Liver (tissue), 7 donors: ENCODE measurements at regions not wholly inside any gene's neighbourhood (a gene's known extent, or its start where the extent isn't known, plus 50 kb on each side); places are given as distances from the start of the nearest gene placed in this dataset.

Experiments
- DNase-seq: peaks from one replicate; pipeline ENCODE4 v3.0.0-alpha.2; 2017; ENCODE audit warnings: low spot score
- H3K27ac ChIP-seq, 2 donors: one replicate each; pipeline ENCODE4 v1.7.0; 2013; ENCODE audit warnings: inconsistent platforms in 2 of 2, low read length in 2 of 2, control low read depth in 1 of 2, low read depth in 1 of 2, mild to moderate bottlenecking in 1 of 2
- H3K27me3 ChIP-seq, 4 donors: one replicate each; pipeline versions ENCODE4 v1.6.1 to v1.7.0; 2013; ENCODE audit warnings: low read length in 3 of 4, inconsistent platforms in 1 of 4, mild to moderate bottlenecking in 1 of 4, moderate library complexity in 1 of 4; ENCODE audit not compliant: control insufficient read depth in 4 of 4, insufficient read depth in 4 of 4
- H3K36me3 ChIP-seq, 4 donors: one replicate each; pipeline versions ENCODE4 v1.6.1 to v1.7.0; 2013; ENCODE audit warnings: low read length in 3 of 4, mild to moderate bottlenecking in 3 of 4, low read depth in 1 of 4, moderate library complexity in 1 of 4; ENCODE audit not compliant: control insufficient read depth in 4 of 4, insufficient read depth in 3 of 4
- H3K4me1 ChIP-seq, 4 donors: one replicate each; pipeline versions ENCODE4 v1.6.1 to v1.7.0; 2013; ENCODE audit warnings: low read length in 3 of 4, mild to moderate bottlenecking in 3 of 4, moderate library complexity in 1 of 4; ENCODE audit not compliant: control insufficient read depth in 4 of 4, insufficient read depth in 4 of 4
- H3K4me3 ChIP-seq, 3 donors: one replicate each; pipeline versions ENCODE4 v1.6.1 to v1.7.0; 2013; ENCODE audit warnings: low read length in 3 of 3, control low read depth in 1 of 3, low read depth in 1 of 3, mild to moderate bottlenecking in 1 of 3
- H3K9ac ChIP-seq, 2 donors: one replicate each; pipeline ENCODE4 v1.7.0; 2013; ENCODE audit warnings: low read length in 2 of 2, mild to moderate bottlenecking in 2 of 2, moderate library complexity in 2 of 2, control low read depth in 1 of 2, low read depth in 1 of 2
- H3K9me3 ChIP-seq, 4 donors: one replicate each; pipeline versions ENCODE4 v1.6.1 to v1.7.0; 2013; ENCODE audit warnings: low read length in 3 of 4; ENCODE audit not compliant: control insufficient read depth in 4 of 4
- EGR1 ChIP-seq, 2 donors: IDR thresholded peaks; 2 replicates each; pipeline ENCODE4 v1.6.1; 2016 to 2018; ENCODE audit warnings: antibody characterized with exemption in 2 of 2, low read depth in 2 of 2
- FOXA1 ChIP-seq: IDR thresholded peaks from 2 replicates; pipeline ENCODE4 v1.6.1; 2016; ENCODE audit warnings: antibody characterized with exemption
- FOXA2 ChIP-seq: IDR thresholded peaks from 2 replicates; pipeline ENCODE4 v1.6.1; 2016; ENCODE audit warnings: antibody characterized with exemption
- GABPA ChIP-seq, 2 donors: IDR thresholded peaks in 1 of 2; conservative IDR thresholded peaks in 1 of 2; 2 replicates each; pipeline ENCODE4 v1.6.1; 2016; ENCODE audit warnings: antibody characterized with exemption in 2 of 2, mild to moderate bottlenecking in 1 of 2, moderate library complexity in 1 of 2
- HNF4A ChIP-seq, 2 donors: conservative IDR thresholded peaks; 2 replicates each; pipeline ENCODE4 v1.6.1; 2016; ENCODE audit warnings: antibody characterized with exemption in 2 of 2, mild to moderate bottlenecking in 2 of 2
- HNF4G ChIP-seq: IDR thresholded peaks from 2 replicates; pipeline ENCODE4 v1.6.1; 2016; ENCODE audit warnings: antibody characterized with exemption
- JUND ChIP-seq, 2 donors: IDR thresholded peaks; 2 replicates each; pipeline ENCODE4 v1.6.1; 2016; ENCODE audit warnings: antibody characterized with exemption in 2 of 2
- NR2F2 ChIP-seq: IDR thresholded peaks from 2 replicates; pipeline ENCODE4 v1.6.1; 2016; ENCODE audit warnings: antibody characterized with exemption
- RAD21 ChIP-seq, 2 donors: IDR thresholded peaks; 2 replicates each; pipeline ENCODE4 v1.6.1; 2016; ENCODE audit warnings: antibody characterized with exemption in 2 of 2, mild to moderate bottlenecking in 2 of 2
- REST ChIP-seq: IDR thresholded peaks from 2 replicates; pipeline ENCODE4 v1.6.1; 2016; ENCODE audit warnings: antibody characterized with exemption, mild to moderate bottlenecking
- RXRA ChIP-seq, 2 donors: IDR thresholded peaks; 2 replicates each; pipeline ENCODE4 v1.6.1; 2017 to 2018; ENCODE audit warnings: antibody characterized with exemption in 2 of 2, mild to moderate bottlenecking in 1 of 2
- SP1 ChIP-seq: IDR thresholded peaks from 2 replicates; pipeline ENCODE4 v1.6.1; 2018; ENCODE audit warnings: antibody characterized with exemption, mild to moderate bottlenecking
- TAF1 ChIP-seq: conservative IDR thresholded peaks from 2 replicates; pipeline ENCODE4 v1.6.1; 2016; ENCODE audit warnings: antibody characterized with exemption, mild to moderate bottlenecking
- YY1 ChIP-seq: IDR thresholded peaks from 2 replicates; pipeline ENCODE4 v1.6.1; 2016; ENCODE audit warnings: antibody characterized with exemption, mild to moderate bottlenecking
- WGBS: extraction: QIAGEN DNeasy Blood & Tissue Kit; methylation state at CpG from one replicate; pipeline ENCODE4 v1.1.7; 2013; 5-methylcytosine and 5-hydroxymethylcytosine counted together
- TF ChIP-seq, protein P1 (sequence below): IDR thresholded peaks from 2 replicates; pipeline ENCODE4 v1.6.1; 2016; ENCODE audit warnings: antibody characterized with exemption
- TF ChIP-seq, protein P2 (sequence below): IDR thresholded peaks from 2 replicates; pipeline ENCODE4 v1.6.1; 2016; ENCODE audit warnings: antibody characterized with exemption
- TF ChIP-seq, protein P3 (sequence below): IDR thresholded peaks from 2 replicates; pipeline ENCODE4 v1.6.1; 2016; ENCODE audit warnings: antibody characterized with exemption
- donor health status: healthy.
- donor health status: healthy.
- donor health status: healthy.
- donor health status: healthy.

- no peak for TF ChIP-seq FOXA1
- no peak for TF ChIP-seq RAD21 (IDR thresholded peaks at IDR 0.05)
- TF ChIP-seq REST, result no peak
- TF ChIP-seq JUND (IDR thresholded peaks at IDR 0.05), result no peak
- TF ChIP-seq FOXA2, result no peak
- no peak for TF ChIP-seq GABPA (IDR thresholded peaks at IDR 0.05 in 1 of 2, conservative IDR thresholded peaks at IDR 0.05 in 1 of 2)
- TF ChIP-seq HNF4G, result no peak
- TF ChIP-seq NR2F2, result no peak
- no peak for TF ChIP-seq HNF4A (conservative IDR thresholded peaks at IDR 0.05)
- TF ChIP-seq YY1, result no peak
- TF ChIP-seq TAF1, result no peak
- TF ChIP-seq SP1, result no peak
- TF ChIP-seq EGR1 (IDR thresholded peaks at IDR 0.05; ENCODE audit: low read depth in 2 of 2), result no peak
- TF ChIP-seq, protein P1, sequence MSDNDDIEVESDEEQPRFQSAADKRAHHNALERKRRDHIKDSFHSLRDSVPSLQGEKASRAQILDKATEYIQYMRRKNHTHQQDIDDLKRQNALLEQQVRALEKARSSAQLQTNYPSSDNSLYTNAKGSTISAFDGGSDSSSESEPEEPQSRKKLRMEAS, result no peak
- no peak for TF ChIP-seq RXRA (IDR thresholded peaks at IDR 0.05)
- TF ChIP-seq, protein P2, sequence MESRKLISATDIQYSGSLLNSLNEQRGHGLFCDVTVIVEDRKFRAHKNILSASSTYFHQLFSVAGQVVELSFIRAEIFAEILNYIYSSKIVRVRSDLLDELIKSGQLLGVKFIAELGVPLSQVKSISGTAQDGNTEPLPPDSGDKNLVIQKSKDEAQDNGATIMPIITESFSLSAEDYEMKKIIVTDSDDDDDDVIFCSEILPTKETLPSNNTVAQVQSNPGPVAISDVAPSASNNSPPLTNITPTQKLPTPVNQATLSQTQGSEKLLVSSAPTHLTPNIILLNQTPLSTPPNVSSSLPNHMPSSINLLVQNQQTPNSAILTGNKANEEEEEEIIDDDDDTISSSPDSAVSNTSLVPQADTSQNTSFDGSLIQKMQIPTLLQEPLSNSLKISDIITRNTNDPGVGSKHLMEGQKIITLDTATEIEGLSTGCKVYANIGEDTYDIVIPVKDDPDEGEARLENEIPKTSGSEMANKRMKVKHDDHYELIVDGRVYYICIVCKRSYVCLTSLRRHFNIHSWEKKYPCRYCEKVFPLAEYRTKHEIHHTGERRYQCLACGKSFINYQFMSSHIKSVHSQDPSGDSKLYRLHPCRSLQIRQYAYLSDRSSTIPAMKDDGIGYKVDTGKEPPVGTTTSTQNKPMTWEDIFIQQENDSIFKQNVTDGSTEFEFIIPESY, result no peak
- Histone ChIP-seq H3K27ac (no peak overlapping the region), H3K27me3 (no peaks in the 10 kb centered on the region), H3K9me3 (no peaks in the 10 kb centered on the region), H3K4me3 (no peak overlapping the region), H3K9ac (no peak overlapping the region), H3K36me3 (peaks cover 0 to 3% (median 0%) of the 10 kb centered on the region in 4 donors), H3K4me1 (no peaks in the 10 kb centered on the region)
- no peak for DNase-seq
- 90% methylated on average over 5 of the region's 5 CpGs for WGBS
These were observed 225.9 kb downstream of the PIK3R1 start for GRCh38 chr5:68441309-68442073.

DNA sequence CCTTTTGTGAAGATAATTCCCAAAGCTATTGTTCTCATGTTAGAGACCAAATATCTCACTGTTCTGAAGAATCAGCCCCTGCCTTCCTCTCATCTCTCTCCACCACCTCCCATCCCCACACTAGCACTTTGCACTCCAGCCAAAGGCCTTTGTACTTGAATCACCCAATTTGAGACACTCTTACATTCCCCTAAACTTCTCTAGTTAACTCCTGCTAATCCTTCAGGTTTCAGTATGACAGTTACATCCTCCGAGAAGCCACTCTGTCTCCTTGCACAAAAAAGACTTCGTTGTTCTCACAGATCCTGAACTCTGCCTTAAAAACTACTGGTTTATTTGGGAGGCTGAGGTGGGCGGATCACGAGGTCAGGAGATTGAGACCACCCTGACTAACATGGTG is 227.5 kb downstream of the PIK3R1 start:
- Histone ChIP-seq H3K9ac (no peak overlapping the region), H3K4me1 (no peaks in the 10 kb centered on the region), H3K36me3 (peaks cover 0 to 3% (median 0%) of the 10 kb centered on the region in 4 donors), H3K9me3 (no peaks in the 10 kb centered on the region), H3K27ac (no peak overlapping the region), H3K4me3 (no peak overlapping the region), H3K27me3 (no peaks in the 10 kb centered on the region)
- no peak for DNase-seq
- 95% methylated on average over 4 of the region's 4 CpGs for WGBS
- TF ChIP-seq, protein P2, result no peak
- TF ChIP-seq HNF4G (no peak), GABPA (IDR thresholded peaks at IDR 0.05 in 1 of 2, conservative IDR thresholded peaks at IDR 0.05 in 1 of 2) (no peak), TAF1 (no peak), REST (no peak), HNF4A (conservative IDR thresholded peaks at IDR 0.05) (no peak), RXRA (IDR thresholded peaks at IDR 0.05) (no peak), FOXA1 (no peak)
- TF ChIP-seq, protein P3, sequence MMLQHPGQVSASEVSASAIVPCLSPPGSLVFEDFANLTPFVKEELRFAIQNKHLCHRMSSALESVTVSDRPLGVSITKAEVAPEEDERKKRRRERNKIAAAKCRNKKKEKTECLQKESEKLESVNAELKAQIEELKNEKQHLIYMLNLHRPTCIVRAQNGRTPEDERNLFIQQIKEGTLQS, result no peak
- TF ChIP-seq, protein P1, result no peak
